CD4-positive, alpha-beta T cell treated with Interleukin-10 for 1 hour (primary cell): ENCODE measurements at regions not wholly inside any gene's neighbourhood (a gene's known extent, or its start where the extent isn't known, plus 50 kb on each side); places are given as distances from the start of the nearest gene placed in this dataset.
"Not testable (repeated sequence)": the region's sequence is repeated elsewhere in the genome, so short reads cannot be mapped to it uniquely, and the experiment has no call there.

Experiments
- DNase-seq: peaks from one replicate; pipeline ENCODE4 v3.0.0-alpha.2; 2020

DNA sequence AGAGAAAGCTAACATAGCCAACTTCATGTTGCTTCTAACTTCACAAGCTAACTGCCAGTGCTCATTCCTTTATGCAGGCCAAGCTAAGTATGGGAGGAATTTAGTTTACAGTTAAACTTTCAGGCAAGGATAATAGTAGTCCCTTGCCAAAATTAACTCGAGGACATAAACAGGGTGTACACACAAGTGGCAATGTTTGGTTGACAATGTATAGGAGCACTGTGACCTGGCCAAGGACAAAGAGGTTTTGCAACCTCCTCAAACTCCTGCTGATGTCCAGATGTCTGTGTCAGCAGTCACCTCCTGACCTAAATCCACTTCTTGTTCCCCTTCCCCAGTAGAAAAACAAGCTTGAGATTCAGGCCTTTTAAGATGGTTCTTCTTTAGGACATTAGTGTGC lies 494.6 kb upstream of the KLF6 start:
- no peak for DNase-seq

DNA sequence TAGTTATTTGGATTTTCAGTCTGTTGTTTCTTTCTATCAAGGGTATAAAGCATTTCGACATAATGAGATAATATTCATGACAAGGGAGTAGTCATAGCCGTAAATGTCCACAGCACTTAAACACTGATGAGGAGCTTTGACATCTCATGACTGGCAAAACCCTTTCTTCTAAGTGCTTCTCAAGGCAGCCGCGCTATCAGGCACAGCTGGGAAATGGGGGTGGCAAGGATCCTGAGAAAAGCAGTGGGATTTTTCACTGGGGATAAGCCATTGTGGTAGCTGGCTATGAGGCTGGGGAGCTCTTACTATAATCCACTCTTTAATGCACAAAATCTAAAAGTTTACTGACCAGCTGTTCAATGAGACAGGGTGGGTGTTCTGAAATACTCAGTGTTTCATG lies 493.2 kb upstream of the KLF6 start:
- DNase-seq: no peak

DNA sequence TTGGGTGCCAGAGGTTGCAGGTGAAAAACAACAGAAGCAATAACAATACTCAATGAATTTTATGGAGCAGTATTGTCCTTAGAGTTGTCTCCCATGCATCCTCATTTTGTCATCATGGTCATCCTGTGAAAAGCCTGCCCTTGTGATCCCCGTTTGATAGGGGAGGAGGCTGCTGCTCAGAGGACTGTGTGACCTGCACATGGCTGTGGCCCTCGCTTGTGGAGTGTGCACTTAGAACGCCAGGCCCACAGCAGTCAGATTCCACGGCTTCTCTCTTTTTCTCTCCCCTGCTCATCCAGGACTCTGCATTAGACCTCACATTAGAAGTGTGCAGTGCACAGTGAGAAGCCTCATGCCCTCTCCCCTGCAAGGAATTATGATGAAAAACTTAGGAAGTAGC lies 491.1 kb upstream of the KLF6 start:
- no peak for DNase-seq

DNA sequence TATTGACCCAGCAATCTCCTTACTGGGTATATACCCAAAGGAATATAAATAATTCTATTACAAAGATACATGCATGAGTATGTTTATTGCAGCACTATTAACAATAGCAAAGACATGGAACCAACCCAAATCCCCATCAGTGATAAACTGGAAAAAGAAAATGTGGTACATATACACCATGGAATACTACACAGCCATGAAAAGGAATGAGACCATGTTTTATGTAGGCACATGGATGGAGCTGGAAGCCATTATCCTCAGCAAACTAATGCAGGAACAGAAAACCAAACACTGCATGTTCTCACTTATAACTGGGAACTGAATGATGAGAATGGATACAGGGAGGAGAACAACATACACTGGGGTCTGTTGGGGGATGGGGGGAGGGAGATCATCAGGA lies 489.7 kb upstream of the KLF6 start:
- DNase-seq: not testable (repeated sequence)

DNA sequence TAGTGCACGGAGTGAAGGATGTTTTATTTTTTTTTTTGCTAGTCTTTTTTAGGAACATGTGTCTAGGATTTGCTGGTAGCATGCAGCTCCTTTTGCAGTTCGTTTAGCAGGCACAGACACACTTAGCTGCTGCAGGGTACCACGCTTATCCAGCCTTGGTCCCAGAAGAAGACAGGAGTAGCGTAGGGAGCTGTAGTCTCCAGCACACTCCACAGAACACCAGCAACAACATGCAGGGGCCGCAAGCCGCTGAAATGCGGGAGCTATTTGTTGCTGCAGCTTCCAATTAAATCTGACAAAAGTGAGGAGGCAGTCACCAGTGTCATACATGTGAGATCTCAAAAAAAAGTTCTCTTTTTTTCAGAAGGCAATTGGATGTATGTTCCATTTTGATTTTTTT lies 486.2 kb upstream of the KLF6 start:
- no peak for DNase-seq

DNA sequence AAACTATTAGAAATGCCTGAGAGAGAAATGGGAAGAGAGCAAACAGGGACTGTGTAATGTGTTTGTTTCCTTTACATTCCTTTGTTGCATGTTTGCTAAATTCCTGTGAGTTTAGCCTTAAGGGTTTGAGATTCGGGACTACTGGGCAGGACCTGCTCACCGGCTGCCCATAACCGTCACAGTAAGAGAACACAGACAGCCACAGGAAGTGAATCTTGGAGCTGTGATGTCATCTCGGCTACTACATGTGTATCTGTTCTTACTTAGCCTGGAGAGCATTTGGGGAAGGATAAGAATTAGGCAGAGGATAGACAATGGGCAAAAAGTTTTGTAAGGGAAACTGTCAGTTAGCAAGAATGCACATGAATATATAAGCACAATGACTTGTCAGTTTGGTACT lies 485.1 kb upstream of the KLF6 start:
- no peak for DNase-seq

DNA sequence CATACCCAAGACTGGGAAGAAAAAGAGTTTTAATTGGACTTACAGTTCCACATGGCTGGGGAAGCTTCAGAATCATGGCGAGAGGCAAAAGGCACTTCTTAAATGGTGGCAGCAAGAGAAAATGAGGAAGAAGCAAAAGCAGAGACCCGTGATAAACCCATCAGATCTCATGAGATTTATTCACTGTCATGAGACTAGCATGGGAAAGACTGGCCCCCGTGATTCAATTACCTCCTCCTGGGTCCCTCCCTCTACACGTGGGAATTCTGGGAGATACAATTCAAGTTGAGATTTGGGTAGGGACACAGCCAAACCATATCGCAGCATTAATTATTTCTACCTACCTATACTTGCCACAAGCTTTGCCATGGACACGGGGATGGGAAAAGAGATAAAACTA lies 483.5 kb upstream of the KLF6 start:
- not testable (repeated sequence) for DNase-seq

DNA sequence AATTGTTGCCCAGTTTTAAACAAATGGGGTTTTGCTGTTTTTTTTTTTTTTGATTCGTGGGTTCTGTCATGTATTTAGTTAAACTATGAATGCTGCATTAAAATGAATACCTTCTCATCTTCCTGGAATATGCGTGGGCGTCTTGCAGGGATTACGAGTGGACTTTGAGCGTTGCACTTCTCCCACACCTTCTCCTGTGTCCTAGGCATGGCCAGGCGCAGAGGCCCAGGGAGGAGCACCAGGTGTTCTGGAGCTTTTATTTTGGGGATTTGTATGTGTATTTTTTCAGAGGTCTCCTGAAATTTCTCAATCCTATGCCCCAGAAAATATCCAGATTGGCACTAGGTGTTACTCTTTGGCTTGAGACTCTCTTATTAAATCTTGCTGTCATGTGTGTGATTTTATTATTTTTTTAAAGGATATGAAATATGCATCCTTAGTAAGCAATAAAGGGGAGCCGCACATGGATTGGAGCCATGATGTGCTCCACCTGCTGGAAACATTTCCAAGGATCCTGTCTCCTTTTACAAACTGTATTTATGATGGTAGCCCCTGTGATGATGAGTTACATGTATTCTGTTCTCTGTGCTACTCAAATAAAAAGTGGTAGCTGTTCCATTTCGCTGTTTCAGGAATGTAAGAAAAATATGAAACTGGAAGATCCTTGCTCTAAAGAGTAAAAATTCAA lies 482.2 kb upstream of the KLF6 start:
- DNase-seq: no peak

DNA sequence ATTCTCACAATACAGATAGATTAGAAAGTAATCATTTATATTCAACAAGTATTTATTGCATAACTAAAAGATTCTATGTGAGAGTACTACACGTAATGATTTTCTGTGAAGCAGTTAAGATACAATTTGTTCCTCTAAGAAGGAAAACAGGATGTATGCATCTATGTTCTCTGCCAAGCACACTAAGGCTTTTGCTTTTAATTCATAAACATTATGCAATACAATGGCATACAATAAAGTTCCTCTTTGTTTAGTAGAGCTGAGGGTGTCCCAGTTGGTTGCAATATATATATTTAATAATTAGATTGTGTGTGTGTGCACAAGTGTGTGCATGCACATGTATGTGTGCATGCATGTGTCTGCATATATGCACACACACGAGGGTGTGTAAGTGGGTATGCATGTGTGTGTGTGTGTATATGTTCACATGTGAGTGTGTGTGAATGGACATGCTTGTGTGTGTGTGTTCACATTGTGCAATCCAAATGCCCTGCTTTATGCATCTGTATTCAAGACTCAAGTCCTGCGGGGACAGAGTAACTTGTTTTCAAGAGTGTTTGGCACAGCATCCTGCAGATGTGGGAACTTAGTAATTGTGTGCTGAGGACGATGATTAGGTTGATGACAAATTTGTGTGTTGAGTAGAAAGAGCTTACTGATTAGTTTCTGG lies 481.5 kb upstream of the KLF6 start:
- DNase-seq: no peak

DNA sequence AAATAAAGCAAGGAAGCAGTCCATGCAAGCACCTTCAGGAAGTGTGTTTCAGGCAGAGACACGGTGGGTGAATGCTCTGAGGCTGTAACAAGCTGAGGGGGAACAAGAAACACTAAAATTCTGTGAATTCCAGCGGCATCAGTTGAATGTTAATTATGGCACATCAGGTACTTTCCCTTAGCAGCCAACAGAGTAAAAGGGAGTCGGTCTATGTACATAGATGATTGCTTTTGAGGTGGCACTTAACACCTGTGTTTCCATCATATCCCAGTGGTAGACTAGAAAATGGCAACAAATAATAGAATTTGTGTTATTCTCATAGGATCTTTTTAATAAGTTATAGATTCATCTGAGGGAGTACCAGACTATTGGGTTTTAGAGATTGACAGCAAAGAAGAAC lies 481.0 kb upstream of the KLF6 start:
- DNase-seq: no peak

DNA sequence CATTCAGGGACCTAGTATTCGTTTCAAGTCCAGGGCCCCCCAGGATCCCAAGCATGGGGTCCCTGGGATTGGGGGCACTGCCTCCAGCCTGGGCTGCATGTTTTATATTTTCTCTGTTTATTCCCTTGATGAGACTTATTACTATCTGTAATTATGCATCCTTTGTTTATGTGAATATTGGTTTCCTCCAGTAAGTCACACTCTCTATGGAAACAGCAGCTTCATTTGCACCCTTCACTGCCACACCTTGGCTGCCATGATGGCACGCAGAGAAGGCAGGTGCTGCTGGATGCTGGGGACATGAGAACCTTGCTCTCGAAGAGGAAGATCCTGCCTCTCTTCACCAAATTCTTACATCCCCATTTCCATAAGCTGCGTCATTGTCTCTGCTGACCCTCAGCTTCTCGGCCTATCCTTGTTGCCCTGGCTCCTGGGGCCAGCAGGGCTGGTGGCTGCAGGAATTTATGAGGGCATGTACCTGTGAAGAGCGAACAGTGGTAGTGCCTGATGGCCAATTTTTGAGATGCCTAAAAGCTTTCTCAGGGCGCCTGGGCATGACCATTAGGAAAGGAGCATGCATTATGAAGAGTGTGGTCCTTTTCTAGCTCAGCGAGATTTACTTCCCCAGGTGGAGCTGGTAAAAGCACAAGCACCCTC lies 479.3 kb upstream of the KLF6 start:
- DNase-seq: no peak

DNA sequence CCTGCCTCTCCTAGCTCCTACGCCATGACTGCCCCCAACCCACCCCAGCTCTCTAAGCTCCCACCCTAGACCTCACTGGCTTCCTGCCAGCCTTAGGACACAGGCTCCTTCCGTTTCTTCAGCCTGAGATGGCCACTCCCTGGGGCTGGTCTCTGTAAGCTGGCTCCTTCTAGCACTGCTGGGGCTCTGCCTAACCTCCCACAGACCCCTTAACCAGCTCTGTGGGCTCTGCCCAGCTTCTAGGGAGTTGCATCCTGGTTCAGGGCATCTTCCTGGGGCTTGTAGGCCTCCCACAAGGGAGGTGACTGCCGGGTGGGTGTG lies 478.6 kb upstream of the KLF6 start:
- no peak for DNase-seq

DNA sequence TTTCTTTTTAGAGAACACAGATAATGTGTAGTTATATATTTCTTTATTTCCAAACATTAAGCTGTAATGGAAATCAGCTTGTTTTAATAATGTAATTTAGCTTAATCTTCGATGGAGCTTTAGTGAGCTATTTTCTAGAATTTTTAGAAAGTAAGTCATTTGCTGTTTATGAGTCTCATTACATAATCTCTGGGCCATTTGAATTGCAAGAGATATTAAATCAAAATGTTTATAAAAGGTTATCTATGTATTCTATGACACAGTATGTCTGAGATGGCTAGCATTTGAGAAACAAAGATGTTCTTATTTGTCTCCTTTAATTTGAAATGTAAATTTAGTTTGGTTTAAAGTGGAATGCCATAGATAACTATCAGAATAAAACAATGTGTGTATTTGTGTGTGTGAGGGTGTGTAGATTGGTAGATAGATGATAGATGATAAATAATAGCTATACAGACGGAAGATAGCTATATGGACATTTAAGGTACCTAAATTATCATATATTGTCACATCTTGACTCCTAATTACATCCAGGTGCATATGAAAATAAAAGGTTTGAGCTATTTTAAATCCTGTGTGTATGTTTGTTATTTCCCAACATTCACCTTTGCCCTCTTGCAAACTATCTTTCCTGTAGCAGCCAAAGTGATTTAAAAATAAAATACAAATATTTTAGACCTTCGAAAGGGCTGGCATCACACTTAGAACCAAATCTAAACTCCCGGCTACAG lies 478.0 kb upstream of the KLF6 start:
- no peak for DNase-seq

DNA sequence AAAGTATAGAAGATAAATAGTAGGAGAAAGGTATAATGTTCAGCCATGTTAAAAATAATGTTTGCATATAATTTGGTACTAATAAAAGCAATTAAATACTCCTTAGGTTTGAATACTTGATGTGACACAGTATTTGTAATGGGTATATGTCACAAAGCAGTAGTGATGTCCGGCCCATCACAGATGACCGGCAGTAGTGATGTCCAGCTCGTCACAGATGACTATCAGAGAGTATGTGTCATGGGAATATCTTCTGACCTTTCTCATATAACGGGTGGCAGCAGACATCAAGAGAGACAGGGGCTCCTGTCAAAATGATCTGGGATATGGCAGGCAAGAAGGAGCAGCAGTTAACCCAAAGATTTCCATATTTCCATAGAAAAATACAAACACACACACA lies 477.4 kb upstream of the KLF6 start:
- no peak for DNase-seq

DNA sequence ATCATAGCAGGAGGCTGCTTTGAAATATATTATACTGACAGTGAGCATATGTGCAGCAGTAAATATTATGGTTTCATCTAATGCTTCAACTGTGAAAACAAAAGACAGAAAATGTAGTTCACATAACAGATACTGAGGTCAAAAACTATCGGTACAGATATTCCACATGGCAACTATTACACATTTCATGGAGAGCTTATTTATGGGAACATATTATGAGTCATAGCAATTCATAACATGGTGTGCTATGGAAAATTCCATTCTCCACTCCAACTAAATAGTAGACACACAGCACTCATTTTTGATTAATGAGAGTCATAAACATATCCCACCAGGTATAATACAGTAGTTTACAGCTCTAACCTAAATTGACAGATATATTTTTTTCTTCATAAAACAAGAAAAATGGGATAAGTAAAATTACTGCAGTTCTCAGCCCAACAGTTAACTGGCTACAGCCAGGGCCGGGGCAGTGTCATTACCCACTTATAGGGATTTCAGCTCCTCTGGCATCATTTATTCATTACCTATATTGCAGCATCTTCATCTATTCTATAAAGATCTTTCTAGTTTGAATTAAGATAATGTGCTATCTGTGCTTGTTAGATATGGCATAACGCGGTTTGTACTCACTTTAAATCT lies 475.6 kb upstream of the KLF6 start:
- DNase-seq: no peak

DNA sequence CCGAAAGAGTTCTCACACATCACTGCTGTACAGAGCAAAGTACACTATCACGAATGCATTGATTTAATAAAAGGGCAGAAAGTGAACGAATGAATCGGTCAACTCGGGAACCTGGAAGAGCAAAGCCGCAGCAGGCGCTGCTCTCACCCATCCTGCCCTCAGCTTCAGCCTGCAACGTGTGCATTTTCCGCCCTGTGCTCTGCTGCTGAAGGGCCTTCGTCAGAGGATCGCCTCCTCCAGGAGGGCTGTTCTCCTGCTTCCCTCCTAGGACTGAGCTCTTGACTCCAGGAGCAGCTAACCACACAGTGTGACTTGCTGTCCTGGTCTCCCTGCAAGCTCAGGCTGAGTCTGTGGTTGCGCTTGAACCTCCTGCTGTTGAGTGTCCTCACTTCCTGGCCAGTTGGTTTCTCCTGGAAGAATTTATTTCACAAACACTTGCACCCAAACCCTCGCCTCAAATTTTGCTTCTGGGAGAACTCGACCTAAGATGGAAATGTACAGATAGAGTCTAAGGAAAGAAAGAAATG lies 473.0 kb upstream of the KLF6 start:
- no peak for DNase-seq

DNA sequence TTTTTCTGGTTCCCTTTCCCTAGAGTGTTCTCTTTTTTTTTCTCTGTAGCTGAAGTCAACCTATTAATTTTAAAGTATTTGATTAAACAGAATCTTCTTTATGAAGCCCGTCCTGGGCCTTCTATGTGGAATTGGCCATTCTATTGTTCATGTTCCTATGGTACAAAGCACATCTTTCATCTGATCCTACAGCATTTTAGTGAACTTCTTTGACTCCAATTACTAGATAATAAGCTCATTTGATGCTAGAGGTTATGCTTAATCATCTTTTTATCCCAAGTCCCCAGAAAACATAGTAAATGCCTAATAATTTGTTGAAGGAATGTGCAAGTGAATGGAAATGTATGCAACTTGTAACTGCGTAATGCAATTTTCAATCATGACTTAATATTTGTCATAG lies 472.0 kb upstream of the KLF6 start:
- DNase-seq: no peak

DNA sequence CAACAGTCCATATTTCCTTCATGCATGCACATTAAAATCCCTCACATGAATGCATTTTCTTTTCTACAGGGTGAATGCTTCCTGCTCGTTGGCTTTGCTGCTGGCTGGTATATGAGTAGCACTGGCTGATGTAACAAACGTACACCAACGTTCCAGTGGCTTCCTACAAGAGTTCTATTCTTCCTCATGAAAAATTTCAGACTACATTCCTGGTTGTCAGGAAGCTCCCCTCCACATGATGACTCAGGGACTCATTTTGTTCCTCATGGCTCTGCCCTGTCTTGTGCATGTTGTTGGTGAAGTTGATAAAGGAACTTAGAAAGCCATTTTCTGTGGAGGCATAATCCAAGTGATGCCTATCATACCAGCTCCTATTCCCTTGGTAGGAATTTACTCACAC lies 470.7 kb upstream of the KLF6 start:
- DNase-seq: no peak

DNA sequence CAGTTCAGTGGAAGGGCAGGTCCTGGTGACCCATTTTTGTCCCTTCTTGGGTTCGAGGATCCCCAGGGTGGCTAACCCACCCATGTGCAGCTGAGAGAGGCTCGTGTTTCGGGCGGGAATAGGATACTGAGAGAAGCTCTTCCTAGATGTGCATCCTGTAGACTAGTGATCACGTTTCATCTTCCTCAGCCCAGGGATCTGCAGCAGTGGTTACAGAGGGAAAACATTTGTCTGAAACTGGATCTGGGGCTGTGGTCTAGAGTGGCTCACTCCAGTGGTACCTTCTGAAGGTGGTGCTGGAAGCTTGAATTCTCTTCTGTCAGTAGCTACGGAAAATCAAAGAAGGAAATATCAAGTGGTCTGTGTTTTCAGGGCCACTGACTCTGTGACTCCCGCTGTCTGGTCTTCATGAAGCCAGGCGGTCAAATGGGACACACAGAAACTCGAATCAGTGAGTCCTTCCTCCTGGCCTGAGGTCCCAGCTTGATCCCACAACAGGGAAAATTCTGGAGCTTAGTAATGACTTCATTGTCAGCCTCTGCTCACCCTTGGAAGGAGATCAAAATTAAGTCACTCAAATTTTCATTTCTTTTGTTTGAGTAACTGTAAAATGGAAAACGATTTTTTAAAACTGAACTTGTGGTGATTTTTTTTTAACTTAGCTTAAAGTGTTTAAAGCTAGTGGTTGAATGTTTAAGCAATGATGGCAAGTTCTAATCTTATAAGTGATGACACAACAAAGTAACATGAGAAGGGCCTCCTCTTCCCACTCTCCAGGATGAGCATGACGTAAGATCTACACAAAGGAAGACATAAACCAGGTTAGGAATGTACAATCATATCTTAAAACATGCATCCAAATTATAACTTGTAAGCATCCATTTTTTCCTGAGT lies 469.3 kb upstream of the KLF6 start:
- DNase-seq: no peak

DNA sequence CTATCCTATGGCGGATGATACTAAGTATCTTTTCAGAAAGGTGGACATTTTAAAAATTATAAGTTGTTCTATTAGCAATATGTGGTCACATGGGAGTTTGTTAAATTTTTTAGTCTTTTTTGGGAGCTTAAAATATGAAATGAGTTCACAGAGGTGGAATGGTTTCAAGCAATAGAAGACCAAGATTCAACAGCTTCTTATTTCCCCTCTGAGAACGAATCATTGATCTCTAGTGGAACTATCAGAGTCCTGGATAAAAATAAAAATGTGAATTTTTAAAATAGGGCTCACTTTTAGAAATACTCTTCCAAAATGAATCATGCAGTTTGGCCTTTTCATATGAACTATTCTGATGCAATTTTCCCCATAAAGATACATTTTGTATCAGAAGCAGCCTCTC lies 467.7 kb upstream of the KLF6 start:
- no peak for DNase-seq

DNA sequence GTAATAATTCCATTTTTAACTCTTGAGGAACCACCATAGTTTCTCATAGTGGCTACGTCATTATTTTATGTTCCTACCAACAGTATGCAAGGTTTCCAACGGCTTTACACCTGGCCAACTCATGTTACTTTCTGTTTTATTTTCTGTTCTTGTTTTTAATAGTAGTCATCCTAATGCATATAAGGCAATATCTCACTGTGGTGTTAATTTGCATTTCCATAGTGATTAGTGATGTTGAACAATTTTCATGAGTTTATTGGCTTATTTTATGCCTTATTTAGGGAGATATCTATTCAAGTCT lies 465.5 kb upstream of the KLF6 start:
- DNase-seq: no peak

DNA sequence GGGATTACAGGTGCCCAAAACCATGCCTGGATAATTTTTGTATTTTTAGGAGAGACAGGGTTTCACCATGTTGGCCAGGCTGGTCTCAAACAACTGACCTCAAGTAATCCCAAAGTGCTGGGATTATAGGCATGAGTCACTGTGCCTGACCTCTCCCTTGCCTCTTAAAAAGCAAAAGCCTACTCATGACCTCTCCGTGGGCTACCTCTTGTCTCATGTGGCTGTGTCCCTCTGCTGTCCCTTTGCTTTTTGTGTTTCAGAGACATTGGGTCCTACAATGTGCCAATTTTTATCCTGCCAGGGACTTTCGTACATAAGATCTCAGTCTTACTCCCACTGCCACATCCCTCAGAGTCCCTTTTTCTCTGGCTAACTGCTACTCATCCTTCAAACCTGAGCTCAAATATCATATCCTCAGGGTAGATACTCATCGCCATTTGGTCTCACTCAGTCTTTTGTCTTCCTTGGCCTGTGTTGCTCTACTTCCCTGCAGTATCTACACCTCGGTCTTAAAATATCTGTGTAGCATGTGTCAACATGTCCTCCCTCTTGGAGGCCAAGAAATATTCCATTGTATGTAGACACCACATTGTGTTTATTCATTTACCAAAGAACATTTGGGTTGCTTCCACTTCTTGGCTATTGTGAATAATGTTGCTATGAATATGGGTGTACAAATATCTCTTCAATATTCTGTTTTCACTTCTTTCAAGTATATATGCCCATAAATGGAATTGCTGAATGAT lies 465.0 kb upstream of the KLF6 start:
- DNase-seq: no peak
